H1 (cell line): ENCODE measurements at regions not wholly inside any gene's neighbourhood (a gene's known extent, or its start where the extent isn't known, plus 50 kb on each side); places are given as distances from the start of the nearest gene placed in this dataset.

Experiments used
- CTCF ChIA-PET: fragments of 300-600 bp; sonication (Branson Sonifier 250); formaldehyde crosslinking; loops from one replicate; lab custom pipeline; 2021; ENCODE audit not compliant: partially characterized antibody; lab: Charles Lee
- POLR2A ChIA-PET: fragments of 300-600 bp; sonication (Branson Sonifier 250); formaldehyde crosslinking; loops from one replicate; lab custom pipeline; 2021; ENCODE audit warnings: inconsistent platforms; ENCODE audit not compliant: partially characterized antibody; lab: Charles Lee
- DNase-seq, 2 experiments: peaks; one replicate each; pipeline versions ENCODE4 v3.0.0 to v3.0.0-alpha.2; 2010 to 2022; ENCODE audit warnings: low spot score in 2 of 2, low read depth in 1 of 2, mixed read lengths in 1 of 2
- FAIRE-seq: peaks from 2 replicates; lab custom pipeline; 2011; peaks lifted over from hg19 to GRCh38; lab: Jason Lieb, UNC
- H2AFZ ChIP-seq: 2 replicates; pipeline ENCODE4 v1.8.1; 2012; ENCODE audit warnings: low read length, inconsistent platforms
- H2AK5ac ChIP-seq: 2 replicates; pipeline ENCODE4 v1.6.1; 2013; ENCODE audit warnings: low read depth, low read length
- H2BK120ac ChIP-seq: replicated peaks from 2 replicates; pipeline ENCODE3; 2013; ENCODE audit warnings: low read depth, low read length, inconsistent platforms
- H2BK12ac ChIP-seq: 2 replicates; pipeline ENCODE4 v1.6.1; 2013; ENCODE audit warnings: low read depth, low read length
- H2BK15ac ChIP-seq: 2 replicates; pipeline ENCODE4 v1.6.1; 2013; ENCODE audit warnings: low read length
- H2BK20ac ChIP-seq: 2 replicates; pipeline ENCODE4 v1.6.1; 2013; ENCODE audit warnings: low read length
- H2BK5ac ChIP-seq: 2 replicates; pipeline ENCODE4 v1.6.1; 2013; ENCODE audit warnings: low read depth, low read length
- H3K14ac ChIP-seq: 2 replicates; pipeline ENCODE4 v1.6.1; 2013; ENCODE audit warnings: inconsistent platforms; ENCODE audit not compliant: insufficient read length
- H3K18ac ChIP-seq: 2 replicates; pipeline ENCODE4 v1.6.1; 2013; ENCODE audit warnings: low read length; ENCODE audit errors: extremely low read depth
- H3K23ac ChIP-seq: 2 replicates; pipeline ENCODE4 v1.6.1; 2013; ENCODE audit warnings: inconsistent platforms; ENCODE audit not compliant: insufficient read length
- H3K23me2 ChIP-seq: 2 replicates; pipeline ENCODE4 v1.6.1; 2013; ENCODE audit warnings: low read depth, low read length
- H3K27ac ChIP-seq: 2 replicates; pipeline ENCODE4 v1.6.1; 2011; ENCODE audit warnings: low read depth, low read length, inconsistent platforms
- H3K27me3 ChIP-seq, 4 experiments: replicated peaks in 1 of 4; 1 replicate in 1 of 4; 2 replicates in 3 of 4; pipeline versions ENCODE4 v1.6.1 to v1.8.1; 2011 to 2013; ENCODE audit warnings: low read length in 3 of 4, mild to moderate bottlenecking in 3 of 4, inconsistent platforms in 2 of 4, mixed read lengths in 2 of 4, moderate library complexity in 1 of 4; ENCODE audit not compliant: control insufficient read depth in 3 of 4, insufficient read depth in 3 of 4; ENCODE audit errors: extremely low read depth in 1 of 4
- H3K36me3 ChIP-seq, 4 experiments: 2 replicates each; pipeline versions ENCODE4 v1.6.1 to v1.8.1; 2011 to 2013; ENCODE audit warnings: mild to moderate bottlenecking in 4 of 4, low read length in 3 of 4, moderate library complexity in 2 of 4, control low read depth in 1 of 4, inconsistent platforms in 1 of 4; ENCODE audit not compliant: insufficient read depth in 4 of 4, control insufficient read depth in 2 of 4
- H3K4ac ChIP-seq: replicated peaks from 2 replicates; pipeline ENCODE3; 2013; ENCODE audit warnings: low read length, low read depth, mixed read lengths, inconsistent platforms; ENCODE audit not compliant: insufficient read length
- H3K4me1 ChIP-seq, 4 experiments: replicated peaks in 1 of 4; 1 replicate in 1 of 4; 2 replicates in 3 of 4; pipeline versions ENCODE4 v1.6.1 to v1.8.1; 2011 to 2013; ENCODE audit warnings: low read length in 3 of 4, inconsistent platforms in 2 of 4, mixed read lengths in 1 of 4; ENCODE audit not compliant: insufficient read depth in 4 of 4, control insufficient read depth in 3 of 4
- H3K4me2 ChIP-seq, 2 experiments: 2 replicates each; pipeline versions ENCODE4 v1.6.1 to v1.8.1; 2011 to 2013; ENCODE audit warnings: low read depth in 2 of 2, low read length in 2 of 2, control low read depth in 1 of 2, inconsistent platforms in 1 of 2, mild to moderate bottlenecking in 1 of 2; ENCODE audit not compliant: insufficient read depth in 1 of 2
- H3K4me3 ChIP-seq, 4 experiments: fragments of 200-600, 300-600 bp in 1 of 4; sonication (generic), shearing (Covaris generic), sonication (Bioruptor Twin) in 1 of 4; 2 replicates each; pipeline versions ENCODE4 v1.5.1 to v1.8.1; 2011 to 2016; ENCODE audit warnings: low read length in 4 of 4, low read depth in 3 of 4, control low read depth in 2 of 4, inconsistent platforms in 2 of 4, mild to moderate bottlenecking in 2 of 4, mixed read lengths in 1 of 4, moderate library complexity in 1 of 4; ENCODE audit not compliant: insufficient read depth in 2 of 4; ENCODE audit errors: extremely low read depth in 1 of 4
- H3K56ac ChIP-seq: replicated peaks from 2 replicates; pipeline ENCODE3; 2013; ENCODE audit warnings: low read depth, mild to moderate bottlenecking, mixed read lengths, low read length, inconsistent platforms; ENCODE audit not compliant: insufficient read length
- H3K79me1 ChIP-seq: 2 replicates; pipeline ENCODE4 v1.6.1; 2013; ENCODE audit warnings: low read depth, low read length, control low read depth
- H3K79me2 ChIP-seq, 2 experiments: 2 replicates each; pipeline versions ENCODE4 v1.6.1 to v1.8.1; 2012 to 2013; ENCODE audit warnings: low read length in 2 of 2, mild to moderate bottlenecking in 2 of 2, inconsistent platforms in 1 of 2; ENCODE audit not compliant: insufficient read depth in 2 of 2, control insufficient read depth in 1 of 2
- H3K9ac ChIP-seq, 4 experiments: replicated peaks in 1 of 4; 1 replicate in 1 of 4; 2 replicates in 3 of 4; pipeline versions ENCODE4 v1.6.1 to v1.8.1; 2011 to 2013; ENCODE audit warnings: low read depth in 3 of 4, low read length in 3 of 4, control low read depth in 2 of 4, mild to moderate bottlenecking in 2 of 4, moderate library complexity in 2 of 4, inconsistent platforms in 1 of 4; ENCODE audit errors: extremely low read depth in 1 of 4
- H3K9me3 ChIP-seq, 2 experiments: 2 replicates each; pipeline versions ENCODE4 v1.6.1 to v1.8.1; 2012 to 2013; ENCODE audit warnings: mild to moderate bottlenecking in 2 of 2, moderate library complexity in 2 of 2, control low read depth in 1 of 2, inconsistent platforms in 1 of 2, low read depth in 1 of 2, low read length in 1 of 2, mixed read lengths in 1 of 2; ENCODE audit not compliant: insufficient read depth in 2 of 2
- H4K20me1 ChIP-seq, 2 experiments: replicated peaks in 1 of 2; 2 replicates each; pipeline versions ENCODE3 to v1.8.1; 2011 to 2013; ENCODE audit warnings: inconsistent platforms in 2 of 2, low read length in 2 of 2, mild to moderate bottlenecking in 1 of 2; ENCODE audit not compliant: insufficient read depth in 2 of 2, control insufficient read depth in 1 of 2
- H4K5ac ChIP-seq: 2 replicates; pipeline ENCODE4 v1.6.1; 2013; ENCODE audit warnings: low read length, low read depth, mixed read lengths, inconsistent platforms; ENCODE audit not compliant: insufficient read length
- H4K8ac ChIP-seq: 2 replicates; pipeline ENCODE4 v1.8.0; 2013; ENCODE audit warnings: mild to moderate bottlenecking, moderate library complexity, low read length, inconsistent platforms; ENCODE audit not compliant: insufficient read depth; ENCODE audit errors: extremely low read depth
- H4K91ac ChIP-seq: replicated peaks from 2 replicates; pipeline ENCODE3; 2013; ENCODE audit warnings: low read length, mixed read lengths, inconsistent platforms; ENCODE audit not compliant: insufficient read length
- ASH2L ChIP-seq: fragments of 200-600, 300-600 bp; sonication (generic); IDR thresholded peaks from one replicate; pipeline ENCODE4 v1.7.1; 2017; ENCODE audit warnings: low read length
- CEBPB ChIP-seq: IDR thresholded peaks from 2 replicates; pipeline ENCODE4 v1.6.1; 2012; ENCODE audit warnings: low read depth, low read length
- E2F6 ChIP-seq: IDR thresholded peaks from 2 replicates; pipeline ENCODE4 v1.6.1; 2012; ENCODE audit warnings: inconsistent platforms
- EGR1 ChIP-seq: IDR thresholded peaks from 2 replicates; pipeline ENCODE4 v1.6.1; 2011; ENCODE audit warnings: low read depth, low read length, borderline replicate concordance
- FOSL1 ChIP-seq: IDR thresholded peaks from 2 replicates; pipeline ENCODE4 v1.6.1; 2011; ENCODE audit warnings: mild to moderate bottlenecking, low read depth, low read length, moderate library complexity; ENCODE audit not compliant: insufficient read depth
- JUN ChIP-seq: IDR thresholded peaks from 2 replicates; pipeline ENCODE4 v1.6.1; 2011; ENCODE audit warnings: low read depth, mild to moderate bottlenecking, improper control_type of control experiment, low read length
- KDM5A ChIP-seq: fragments of 200-600 bp; IDR thresholded peaks from 2 replicates; pipeline ENCODE4 v1.7.1; 2012; ENCODE audit warnings: mild to moderate bottlenecking, low read length, inconsistent platforms, mixed read lengths
- MAFK ChIP-seq: IDR thresholded peaks from 2 replicates; pipeline ENCODE4 v1.6.1; 2012; ENCODE audit warnings: low read depth, mild to moderate bottlenecking, improper control_type of control experiment, low read length
- SUZ12 ChIP-seq: fragments of 200-600 bp; sonication (generic); IDR thresholded peaks from 2 replicates; pipeline ENCODE4 v1.6.1; 2012; ENCODE audit warnings: mild to moderate bottlenecking, inconsistent platforms, low read length, moderate library complexity, mixed read lengths
- WGBS, 2 experiments: shearing (Covaris generic) in 1 of 2; methylation state at CpG; one replicate each; pipeline versions ENCODE4 v1.1.6 to v1.1.7; 2013 to 2015; ENCODE audit warnings: low lambda C conversion rate in 2 of 2, mixed read lengths in 2 of 2, inconsistent platforms in 1 of 2, low coverage in 1 of 2, missing lambda C conversion rate in 1 of 2; ENCODE audit not compliant: insufficient replicate concordance in 2 of 2, insufficient coverage in 1 of 2, insufficient read length in 1 of 2; ENCODE audit errors: extremely low coverage in 1 of 2, missing lambda C conversion rate in 1 of 2; 5-methylcytosine and 5-hydroxymethylcytosine counted together

DNA sequence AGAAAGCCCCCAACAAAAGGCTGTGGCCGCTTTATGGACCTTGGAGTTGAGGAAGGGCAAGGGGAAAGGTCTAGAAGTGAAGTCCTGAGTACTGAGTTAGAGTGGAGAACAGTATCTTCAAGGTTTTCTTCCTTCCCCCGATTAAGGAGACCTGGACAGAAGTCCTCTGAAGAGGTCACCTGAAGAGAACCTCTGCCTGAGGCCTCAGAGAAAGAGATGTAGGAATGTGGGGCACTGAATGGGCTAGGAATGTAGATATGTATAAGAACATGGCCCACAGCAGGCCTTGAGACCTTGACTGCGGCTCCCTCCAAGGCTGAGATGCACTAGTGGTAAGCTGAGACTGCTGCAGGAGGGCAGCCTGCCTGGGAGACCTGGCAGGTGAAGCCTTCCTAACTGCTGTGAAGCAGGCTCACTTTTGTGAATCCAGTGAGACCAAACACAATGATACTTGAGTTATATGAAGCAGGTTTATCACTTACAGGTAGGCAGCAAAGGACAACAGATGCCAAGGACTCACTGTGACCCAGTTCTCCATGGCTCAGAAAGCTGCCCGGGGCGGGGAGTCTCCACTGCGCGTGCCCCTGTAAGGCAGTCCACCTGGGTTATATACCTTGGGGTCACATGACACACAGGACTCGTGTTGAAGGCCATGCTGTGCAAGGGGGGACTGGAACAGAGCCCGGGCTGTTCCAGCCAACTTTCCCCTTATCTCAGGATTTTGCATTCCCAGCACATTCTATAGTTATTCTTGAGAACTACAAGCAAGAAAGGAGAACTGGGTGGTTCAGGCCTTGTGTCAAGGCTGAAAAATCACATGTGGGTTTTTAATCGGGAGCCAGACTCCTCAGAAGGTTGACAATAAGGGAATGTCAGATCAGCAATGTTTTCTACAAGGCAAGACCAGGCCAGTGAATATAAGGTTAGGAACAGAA, 78.8 kb upstream of the PPM1J start:
- no peaks in the 10 kb centered on the region; a peak in 1 of 7 replicates for H3K27me3 ChIP-seq
- no peak overlapping the region for H3K14ac ChIP-seq
- no peak overlapping the region for H3K4me3 ChIP-seq
- POLR2A ChIA-PET: no interaction called here
- H3K9me3 ChIP-seq: no peaks in the 10 kb centered on the region
- H2BK5ac ChIP-seq: peak overlapping the region; percentile 1; the same call in 1 of the 2 replicates
- no peak overlapping the region for H3K4ac ChIP-seq
- H3K4me1 ChIP-seq: peaks cover 2 to 25% (median 14%) of the 10 kb centered on the region in 4 experiments
- no peaks in the 10 kb centered on the region; the same call in 1 of the 2 replicates for H3K23me2 ChIP-seq
- H4K91ac ChIP-seq: peak overlapping the region; percentile 61
- H2BK20ac ChIP-seq: peak overlapping the region; percentile 88
- DNase-seq: no peak
- peak overlapping the region; percentile 56 for H2BK12ac ChIP-seq
- H3K79me2 ChIP-seq: no peaks in the 10 kb centered on the region
- 0 out of 2 replicates have a peak overlapping the region, but pooled peaks have one; percentile 52 for H3K27ac ChIP-seq
- CTCF ChIA-PET: interaction anchor here (0.9 to 4.2 kb wide), 7 partner anchors 10 to 78 kb away, joined by 3 to 20 read pairs (median 4); a partner anchor contains a TSS
- 0 out of 2 replicates have a peak overlapping the region, but pooled peaks have one; percentile 9 for H2BK15ac ChIP-seq
- no peak overlapping the region for H3K23ac ChIP-seq
- no peak overlapping the region; a peak in 2 of 4 replicates for H3K4me2 ChIP-seq
- no peak for FAIRE-seq
- no peak overlapping the region for H4K8ac ChIP-seq
- H2AK5ac ChIP-seq: 0 out of 2 replicates have a peak overlapping the region, but pooled peaks have one; percentile 32
- H3K18ac ChIP-seq: peak overlapping the region; percentile 68
- no peaks in the 10 kb centered on the region for H4K20me1 ChIP-seq
- H2BK120ac ChIP-seq: peak overlapping the region; percentile 56
- no peak overlapping the region for H3K56ac ChIP-seq
- no peaks in the 10 kb centered on the region for H3K36me3 ChIP-seq
- 75% methylated on average over 10 of the region's 10 CpGs; no CpG with 5 or more reads in 1 of the 2 experiments for WGBS, 2 experiments
- no peaks in the 10 kb centered on the region for H3K79me1 ChIP-seq
- H3K9ac ChIP-seq: no peak overlapping the region
- TF ChIP-seq JUN (no peak), SUZ12 (no peak), FOSL1 (no peak), CEBPB (no peak), KDM5A (no peak), EGR1 (no peak), E2F6 (peak; percentile 40; the same call in 1 of the 2 replicates), MAFK (no peak), ASH2L (peak; percentile 23)
- no peak overlapping the region for H2AFZ ChIP-seq
- H4K5ac ChIP-seq: no peak overlapping the region
